NCI-H1694 treated with DMSO at 0.1 percent for 48 hours (cell line): ENCODE measurements at regions not wholly inside any gene's neighbourhood (a gene's known extent, or its start where the extent isn't known, plus 50 kb on each side); places are given as distances from the start of the nearest gene placed in this dataset.
"Not testable (repeated sequence)": the region's sequence is repeated elsewhere in the genome, so short reads cannot be mapped to it uniquely, and the experiment has no call there.

Source experiments
- DNase-seq: peaks from one replicate; lab custom pipeline; 2025; lab: John Stamatoyannopoulos, UW

DNA sequence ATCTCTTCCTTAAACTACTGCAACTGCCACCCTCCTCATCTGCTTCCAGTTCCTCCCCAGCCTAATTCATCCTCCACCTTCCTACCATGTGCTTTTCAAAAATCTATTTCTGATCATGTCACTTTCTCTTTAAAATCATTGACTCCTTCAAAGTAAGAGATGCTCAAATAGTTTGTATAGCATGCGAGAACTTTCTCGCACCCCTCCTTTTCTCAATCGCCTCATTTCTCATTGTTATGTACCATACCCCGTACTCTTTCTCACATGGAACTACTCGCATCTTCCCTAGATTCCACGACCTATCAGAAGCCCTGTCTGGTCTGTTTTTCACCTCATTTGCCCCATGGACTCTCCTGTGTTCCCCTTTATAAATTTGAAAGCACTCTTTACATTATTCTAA lies 238.2 kb downstream of the NRIP1 start:
- DNase-seq: no peak

DNA sequence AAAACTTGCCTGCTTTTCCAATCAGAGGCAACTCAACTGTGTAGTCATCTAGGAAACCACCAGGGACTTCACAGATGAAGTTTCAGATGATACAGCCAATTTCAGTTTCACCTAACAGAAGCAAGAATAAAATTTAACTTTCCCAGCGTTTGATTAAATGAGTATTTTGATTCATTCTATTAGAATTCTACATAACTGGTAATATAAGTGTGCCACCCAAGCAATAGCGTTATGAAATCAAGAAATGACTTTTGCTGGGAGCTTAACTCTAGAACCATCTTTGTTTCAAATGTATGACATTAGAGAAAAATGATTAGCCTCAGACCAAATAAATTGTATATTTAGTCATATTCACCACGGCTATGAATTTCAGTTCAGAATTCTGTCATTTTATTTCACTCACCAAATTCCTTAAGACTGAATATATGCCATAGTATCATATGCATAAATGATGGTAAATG lies 239.3 kb downstream of the NRIP1 start:
- DNase-seq: no peak

DNA sequence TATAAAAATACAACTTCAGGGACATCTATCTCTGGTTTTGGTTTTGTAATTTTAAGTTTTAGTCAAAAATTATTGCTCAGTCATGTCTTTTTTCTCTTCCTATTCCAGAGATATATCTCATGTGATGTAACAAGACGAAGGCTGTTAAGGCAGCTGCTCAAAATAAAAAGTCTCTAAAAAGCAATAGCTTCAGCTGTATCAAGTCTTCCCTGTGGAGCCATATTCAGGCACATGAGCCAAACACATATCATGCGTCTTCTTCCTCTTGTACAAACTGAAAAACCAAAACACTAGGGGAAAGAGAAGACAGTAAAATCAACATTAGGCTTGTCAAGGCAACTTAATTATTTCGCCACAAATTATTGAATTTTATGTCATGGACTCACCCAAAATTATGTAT lies 240.7 kb downstream of the NRIP1 start:
- no peak for DNase-seq

GRCh38 chr21:14817311-14817710 lies 247.5 kb downstream of the NRIP1 start:
- DNase-seq: no peak

DNA sequence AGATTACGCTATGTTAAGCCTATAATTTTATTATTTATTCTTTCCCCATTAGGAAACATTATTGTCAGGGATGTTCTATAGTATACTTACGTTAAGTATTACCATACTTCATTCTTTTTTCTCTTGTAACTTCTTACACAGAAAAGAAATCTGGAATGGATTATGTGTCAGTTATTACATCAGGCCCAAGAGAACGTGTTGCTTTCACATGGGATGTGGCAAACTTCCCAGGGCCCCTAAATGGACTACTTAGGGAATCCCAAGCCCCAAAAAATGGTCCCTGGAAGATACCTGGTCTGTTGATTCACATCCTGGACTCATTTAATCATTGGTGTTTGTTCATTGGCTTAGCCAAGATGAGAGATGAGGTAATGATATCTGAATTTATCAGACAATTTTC lies 249.8 kb downstream of the NRIP1 start:
- DNase-seq: no peak

DNA sequence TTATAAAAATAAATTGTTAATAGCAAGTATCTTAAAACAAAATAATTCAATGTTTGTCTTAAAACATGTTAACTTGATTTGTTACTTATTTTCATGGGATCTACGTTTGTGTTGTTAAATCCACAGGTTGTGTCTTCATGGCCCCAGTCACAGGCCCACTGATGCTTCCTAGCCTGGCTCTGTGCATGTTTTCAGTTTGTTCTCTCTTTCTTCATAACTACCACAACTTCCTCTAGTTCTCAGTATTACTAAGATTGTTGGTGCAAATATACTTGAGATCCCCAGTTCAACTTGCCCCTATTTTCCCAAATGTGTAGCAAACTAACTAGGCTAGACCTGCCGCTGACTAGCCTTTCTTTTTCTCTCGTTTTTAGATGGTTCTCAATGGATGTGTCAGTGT lies 250.5 kb downstream of the NRIP1 start:
- DNase-seq: no peak

DNA sequence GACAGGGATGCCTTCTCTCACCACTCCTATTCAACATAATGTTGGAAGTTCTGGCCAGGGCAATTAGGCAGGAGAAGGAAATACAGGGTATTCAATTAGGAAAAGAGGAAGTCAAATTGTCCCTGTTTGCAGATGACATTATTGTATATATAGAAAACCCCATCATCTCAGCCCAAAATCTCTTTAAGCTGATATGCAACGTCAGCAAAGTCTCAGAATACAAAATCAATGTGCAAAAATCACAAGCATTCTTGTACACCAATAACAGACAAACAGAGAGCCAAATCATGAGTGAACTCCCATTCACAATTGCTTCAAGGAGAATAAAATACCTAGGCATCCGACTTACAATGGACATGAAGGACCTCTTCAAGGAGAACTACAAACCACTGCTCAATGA lies 258.1 kb upstream of the SAMSN1 start:
- DNase-seq: not testable (repeated sequence)

- no peak for DNase-seq
Observed at GRCh38 chr21:14797543-14797942, 251.4 kb upstream of the SAMSN1 start.

GRCh38 chr21:14787312-14787711 lies 241.2 kb upstream of the SAMSN1 start:
- DNase-seq: no peak

DNA sequence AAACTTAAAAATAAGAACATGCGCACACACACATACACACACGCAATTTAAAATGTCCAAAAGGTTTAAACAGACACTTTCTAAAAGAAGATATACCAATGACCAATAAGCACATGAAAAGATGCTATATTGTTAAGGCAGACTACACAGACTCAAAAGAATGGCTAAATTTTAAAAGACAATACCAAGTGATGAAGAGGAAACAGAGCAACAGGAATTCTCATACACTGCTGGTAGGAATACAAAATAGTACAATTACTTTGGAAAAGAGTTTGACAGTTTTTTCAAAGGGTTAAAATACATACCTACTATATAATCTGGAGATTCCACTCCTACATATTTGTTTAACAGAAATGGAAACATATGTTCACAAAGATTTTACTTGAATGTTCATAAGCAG lies 239.6 kb upstream of the SAMSN1 start:
- DNase-seq: no peak

DNA sequence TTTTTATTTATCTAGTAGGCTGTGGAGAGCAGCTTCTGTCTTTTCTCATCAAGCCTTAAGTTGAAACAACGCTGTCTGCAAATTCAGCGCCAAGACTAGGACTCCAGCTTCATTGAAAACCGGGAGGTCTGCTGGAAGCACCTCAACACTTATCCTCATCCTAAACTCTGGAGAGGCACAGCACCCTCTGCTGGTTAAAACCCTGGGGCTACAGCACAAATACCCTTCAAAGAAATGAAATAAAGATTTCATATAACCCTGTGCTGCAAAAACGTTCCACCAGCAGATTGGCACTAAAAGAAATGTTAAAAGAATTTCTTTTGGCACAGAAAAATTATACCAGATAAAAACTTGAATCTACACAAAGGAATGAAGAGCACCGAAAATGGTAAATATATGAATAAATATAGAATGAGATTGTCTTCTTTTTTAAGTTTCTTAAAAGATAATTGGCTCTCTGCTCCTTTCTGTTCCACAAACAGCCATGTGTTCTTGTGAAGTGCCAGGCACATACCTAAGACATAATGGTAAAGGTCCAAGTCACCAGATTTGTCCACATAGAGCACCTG lies 227.7 kb upstream of the SAMSN1 start:
- DNase-seq: peak; percentile 20

- no peak for DNase-seq
Observed at GRCh38 chr21:14771593-14771992, 225.5 kb upstream of the SAMSN1 start.

DNA sequence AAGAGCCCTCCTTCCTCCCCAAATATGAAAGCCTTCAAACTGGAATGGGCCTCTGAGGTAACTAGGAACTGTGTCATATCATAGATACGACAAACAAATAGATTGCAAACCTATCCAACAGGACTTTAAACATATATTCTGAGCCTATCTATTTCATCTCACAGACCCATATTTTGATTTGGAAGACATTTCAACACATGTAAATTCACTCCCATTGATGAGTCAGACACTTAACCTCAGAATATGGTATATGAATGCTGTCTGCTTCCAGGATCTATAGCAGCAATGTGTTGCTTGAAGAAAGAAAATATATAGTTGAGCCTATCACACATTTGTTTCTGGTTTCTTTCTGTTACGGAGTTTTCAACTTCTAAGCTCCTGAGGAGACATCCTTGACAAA lies 221.9 kb upstream of the SAMSN1 start:
- DNase-seq: no peak

DNA sequence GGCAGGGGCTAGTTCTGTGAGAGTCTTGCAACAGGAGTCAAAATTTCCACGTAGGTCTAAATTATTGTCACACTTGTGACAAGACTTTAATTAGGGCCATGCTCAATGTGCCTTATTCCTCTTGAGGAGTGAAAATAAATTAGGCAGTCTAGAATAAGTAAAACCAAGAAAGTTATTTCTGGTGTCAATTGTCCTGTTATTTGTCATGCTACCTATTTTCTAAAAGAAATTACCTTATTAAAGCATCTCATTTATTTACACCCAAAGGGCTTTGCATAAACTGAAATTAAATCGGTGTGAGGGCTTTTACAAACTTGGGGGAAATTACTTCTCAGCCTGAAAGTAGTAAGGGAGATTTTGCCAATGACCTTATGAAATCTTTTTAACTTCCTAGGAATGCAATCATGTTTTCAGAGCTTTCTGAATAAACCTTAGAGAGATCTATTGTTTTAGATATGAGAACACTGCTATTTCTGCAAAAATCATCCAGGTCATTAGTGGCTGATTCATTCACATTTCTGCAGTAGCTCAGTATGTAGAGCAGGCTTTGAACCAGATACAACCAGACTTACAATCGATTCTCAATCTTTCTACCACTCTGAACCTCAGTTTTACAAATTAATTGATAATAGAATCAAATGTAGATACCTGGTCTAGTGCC lies 221.2 kb upstream of the SAMSN1 start:
- no peak for DNase-seq

- DNase-seq: no peak
Observed at GRCh38 chr21:14766241-14766640, 220.1 kb upstream of the SAMSN1 start.

GRCh38 chr21:14763695-14764064 lies 217.6 kb upstream of the SAMSN1 start:
- DNase-seq: no peak

DNA sequence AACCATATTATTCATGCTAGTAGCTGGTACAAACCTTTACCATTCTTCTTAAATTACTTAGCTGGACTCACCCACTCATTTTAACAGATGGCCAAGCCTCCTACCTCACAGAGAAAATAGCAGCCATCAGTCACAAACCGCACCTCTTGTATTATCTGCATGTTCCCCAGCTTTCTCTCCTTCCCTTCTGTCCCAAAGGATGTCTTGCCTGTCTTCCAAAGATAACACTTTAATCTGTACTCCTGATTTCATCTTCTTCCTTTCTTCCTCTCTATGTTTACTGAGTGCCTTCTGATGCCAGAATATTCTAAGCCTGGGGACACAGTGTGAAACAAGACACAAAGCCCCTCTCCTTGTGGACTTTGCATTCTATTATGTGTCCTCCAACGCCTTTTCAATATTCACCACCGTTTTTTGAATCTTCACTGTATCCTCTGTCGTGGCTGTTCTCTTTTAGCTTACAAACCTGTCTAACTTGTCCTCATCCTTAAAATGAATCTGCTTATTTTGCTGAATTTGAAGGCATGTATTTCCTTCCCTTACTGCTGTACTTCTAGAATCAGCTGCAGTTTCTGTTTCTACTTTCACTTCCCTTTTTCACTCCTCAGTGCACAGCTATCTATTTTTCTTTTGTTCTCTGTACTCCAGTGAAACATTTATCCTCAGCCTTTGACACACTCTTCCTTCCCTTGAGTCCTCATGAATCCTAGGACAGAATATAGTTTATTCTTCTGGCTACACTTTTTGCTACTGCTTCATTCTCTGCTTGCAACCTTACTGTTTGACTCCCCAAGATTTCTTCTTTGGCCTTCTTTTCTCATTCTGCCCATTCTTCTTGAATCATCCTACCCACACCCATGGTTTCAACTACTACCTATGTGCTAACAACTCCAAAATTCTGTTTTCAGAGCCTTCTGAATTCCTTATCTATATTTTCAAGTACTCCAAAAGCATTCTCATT lies 216.9 kb upstream of the SAMSN1 start:
- DNase-seq: no peak

DNA sequence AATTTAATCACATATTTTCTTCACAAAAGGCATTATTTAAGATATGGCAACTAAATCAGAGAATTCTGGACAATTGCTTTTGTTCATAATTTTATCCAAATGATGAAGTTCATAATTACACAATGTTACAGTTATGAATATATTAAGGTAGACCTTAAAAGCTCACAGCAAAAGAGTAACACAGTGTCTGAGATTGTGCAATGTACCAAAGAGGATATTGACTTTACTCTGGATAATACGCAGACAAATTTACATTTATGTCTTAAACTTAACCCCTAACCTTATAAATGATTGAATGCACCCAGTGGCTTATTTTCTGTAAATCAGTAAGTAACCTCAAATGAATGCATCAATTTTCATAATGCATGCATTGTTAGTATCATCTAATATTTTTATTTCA lies 216.2 kb upstream of the SAMSN1 start:
- DNase-seq: no peak

- no peak for DNase-seq
Observed at GRCh38 chr21:14759285-14759684, 213.2 kb upstream of the SAMSN1 start.

DNA sequence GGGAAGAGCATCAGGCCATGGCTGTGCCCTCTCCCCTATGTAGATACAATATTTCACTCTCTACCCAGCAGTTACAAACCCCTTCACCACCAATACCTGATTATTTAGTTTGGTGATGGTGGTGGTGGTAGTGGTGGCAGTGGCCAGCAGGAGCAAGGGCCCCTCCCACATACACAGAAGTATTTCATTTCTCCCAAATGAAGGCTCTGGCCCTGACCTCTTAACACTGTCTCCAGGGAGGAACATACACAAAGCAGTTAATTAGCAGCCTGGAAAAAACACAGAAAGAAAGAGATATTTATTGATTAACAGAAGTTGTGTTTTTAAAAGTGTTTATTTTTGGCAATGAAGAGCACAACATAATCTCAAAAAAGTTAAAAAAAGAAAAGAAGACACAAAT lies 212.7 kb upstream of the SAMSN1 start:
- DNase-seq: no peak

DNA sequence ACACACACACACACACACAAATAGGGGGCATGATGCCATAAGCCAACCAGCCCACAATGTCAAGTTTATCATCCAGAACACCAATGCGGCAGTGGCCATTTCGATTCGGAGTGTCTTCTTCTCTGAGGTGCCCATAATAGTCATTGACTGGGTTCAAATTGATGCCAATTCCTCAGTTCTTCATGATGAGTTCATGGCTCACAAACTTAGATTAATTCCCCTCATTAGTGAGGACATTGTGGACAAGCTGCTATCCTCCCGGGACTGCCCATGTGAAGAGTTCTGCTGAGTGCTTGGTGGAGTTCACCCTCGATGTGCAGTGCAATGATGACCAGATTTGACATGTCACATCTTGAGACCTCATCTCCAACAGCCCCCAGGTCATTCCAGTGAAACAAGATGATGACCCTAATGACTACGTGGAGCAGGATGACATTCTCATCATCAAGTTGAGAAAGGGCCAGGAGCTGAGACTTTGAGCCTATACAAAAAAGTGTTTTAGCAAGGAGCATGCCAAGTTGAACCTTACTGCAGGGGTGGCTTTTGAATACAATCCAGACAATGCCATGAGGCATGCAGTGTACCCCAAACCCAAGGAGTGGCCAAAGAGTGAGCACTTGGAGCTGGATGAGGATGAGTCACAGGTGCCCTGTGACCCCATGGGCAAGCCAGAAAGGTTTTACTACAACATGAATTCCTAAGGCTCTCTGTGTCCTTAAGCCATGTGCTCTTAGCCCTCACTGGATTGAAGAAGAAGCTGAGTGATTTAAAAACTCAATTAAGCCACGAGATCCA lies 211.6 kb upstream of the SAMSN1 start:
- DNase-seq: no peak

GRCh38 chr21:14755086-14755485 lies 209.0 kb upstream of the SAMSN1 start:
- DNase-seq: no peak
